Endodermal cell (in vitro differentiated cells): ENCODE measurements at regions not wholly inside any gene's neighbourhood (a gene's known extent, or its start where the extent isn't known, plus 50 kb on each side); places are given as distances from the start of the nearest gene placed in this dataset.

Experiments
- DNase-seq: peaks from one replicate; pipeline ENCODE4 v3.0.0-alpha.2; 2017
- H3K27ac ChIP-seq: 2 replicates; pipeline ENCODE4 v1.5.1; 2013; ENCODE audit warnings: mild to moderate bottlenecking, low read depth, low read length, moderate library complexity
- H3K27me3 ChIP-seq: 2 replicates; pipeline ENCODE4 v1.6.1; 2013; ENCODE audit warnings: mild to moderate bottlenecking, low read length, moderate library complexity; ENCODE audit not compliant: insufficient read depth, control insufficient read depth, poor library complexity, severe bottlenecking
- H3K36me3 ChIP-seq: 2 replicates; pipeline ENCODE4 v1.7.0; 2013; ENCODE audit warnings: mild to moderate bottlenecking, low read length, moderate library complexity; ENCODE audit not compliant: control insufficient read depth, insufficient read depth
- H3K4me1 ChIP-seq: one replicate; pipeline ENCODE4 v1.7.0; 2013; ENCODE audit warnings: low read length; ENCODE audit not compliant: control insufficient read depth, insufficient read depth
- H3K4me3 ChIP-seq: 2 replicates; pipeline ENCODE4 v1.5.1; 2013; ENCODE audit warnings: mild to moderate bottlenecking, low read length, moderate library complexity
- H3K9ac ChIP-seq: 2 replicates; pipeline ENCODE4 v1.6.1; 2013; ENCODE audit warnings: mild to moderate bottlenecking, low read length, moderate library complexity; ENCODE audit not compliant: poor library complexity, severe bottlenecking; ENCODE audit errors: extremely low read depth
- H3K9me3 ChIP-seq: 2 replicates; pipeline ENCODE4 v1.6.1; 2013; ENCODE audit warnings: mild to moderate bottlenecking, low read length, moderate library complexity; ENCODE audit not compliant: control insufficient read depth
- H3K27ac Mint-ChIP-seq: 2 replicates; pipeline ENCODE4 v1.8.0; 2020; ENCODE audit warnings: mixed read lengths
- H3K27me3 Mint-ChIP-seq: 2 replicates; pipeline ENCODE4 v1.8.0; 2021; ENCODE audit warnings: mild to moderate bottlenecking, mixed read lengths; ENCODE audit not compliant: insufficient read depth
- H3K36me3 Mint-ChIP-seq: 2 replicates; pipeline ENCODE4 v1.8.0; 2020; ENCODE audit warnings: low read depth, mixed read lengths
- H3K4me1 Mint-ChIP-seq: 2 replicates; pipeline ENCODE4 v1.8.0; 2020; ENCODE audit warnings: mixed read lengths
- H3K4me3 Mint-ChIP-seq: 2 replicates; pipeline ENCODE4 v1.8.0; 2020; ENCODE audit warnings: mild to moderate bottlenecking, moderate library complexity, mixed read lengths
- H3K9me3 Mint-ChIP-seq: 2 replicates; pipeline ENCODE4 v1.8.0; 2020; ENCODE audit warnings: mild to moderate bottlenecking, mixed read lengths
- WGBS, 2 experiments: methylation state at CpG; one replicate each; pipeline versions ENCODE4 v1.1.5 to v1.1.7; 2013; ENCODE audit warnings: missing lambda C conversion rate in 2 of 2, mixed read lengths in 1 of 2; ENCODE audit not compliant: insufficient coverage in 1 of 2, insufficient read length in 1 of 2; 5-methylcytosine and 5-hydroxymethylcytosine counted together
- TF ChIP-seq, protein P1 (sequence below): fragments of 200-600 bp; sonication (generic); conservative IDR thresholded peaks from 2 replicates; pipeline ENCODE4 v1.5.0; 2021; ENCODE audit warnings: antibody characterized with exemption, mild to moderate bottlenecking

- H3K27me3 ChIP-seq, result no peaks in the 10 kb centered on the region
- no peaks in the 10 kb centered on the region for H3K4me1 ChIP-seq
- H3K27ac Mint-ChIP-seq, result no peak overlapping the region
- no peak overlapping the region for H3K4me3 Mint-ChIP-seq
- no peaks in the 10 kb centered on the region for H3K27me3 Mint-ChIP-seq
- H3K36me3 Mint-ChIP-seq, result no peaks in the 10 kb centered on the region
- DNase-seq, result no peak
- TF ChIP-seq, protein P1, sequence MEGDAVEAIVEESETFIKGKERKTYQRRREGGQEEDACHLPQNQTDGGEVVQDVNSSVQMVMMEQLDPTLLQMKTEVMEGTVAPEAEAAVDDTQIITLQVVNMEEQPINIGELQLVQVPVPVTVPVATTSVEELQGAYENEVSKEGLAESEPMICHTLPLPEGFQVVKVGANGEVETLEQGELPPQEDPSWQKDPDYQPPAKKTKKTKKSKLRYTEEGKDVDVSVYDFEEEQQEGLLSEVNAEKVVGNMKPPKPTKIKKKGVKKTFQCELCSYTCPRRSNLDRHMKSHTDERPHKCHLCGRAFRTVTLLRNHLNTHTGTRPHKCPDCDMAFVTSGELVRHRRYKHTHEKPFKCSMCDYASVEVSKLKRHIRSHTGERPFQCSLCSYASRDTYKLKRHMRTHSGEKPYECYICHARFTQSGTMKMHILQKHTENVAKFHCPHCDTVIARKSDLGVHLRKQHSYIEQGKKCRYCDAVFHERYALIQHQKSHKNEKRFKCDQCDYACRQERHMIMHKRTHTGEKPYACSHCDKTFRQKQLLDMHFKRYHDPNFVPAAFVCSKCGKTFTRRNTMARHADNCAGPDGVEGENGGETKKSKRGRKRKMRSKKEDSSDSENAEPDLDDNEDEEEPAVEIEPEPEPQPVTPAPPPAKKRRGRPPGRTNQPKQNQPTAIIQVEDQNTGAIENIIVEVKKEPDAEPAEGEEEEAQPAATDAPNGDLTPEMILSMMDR, result no peak
- H3K9me3 ChIP-seq, result no peaks in the 10 kb centered on the region
- peaks cover 3% of the 10 kb centered on the region for H3K9me3 Mint-ChIP-seq
- 100% methylated on average over 1 of the region's 1 CpG; no CpG with 5 or more reads in 1 of the 2 experiments for WGBS, 2 experiments
- no peaks in the 10 kb centered on the region for H3K4me1 Mint-ChIP-seq
- no peaks in the 10 kb centered on the region for H3K36me3 ChIP-seq
- no peak overlapping the region for H3K27ac ChIP-seq
- H3K9ac ChIP-seq, result no peak overlapping the region
- H3K4me3 ChIP-seq, result no peak overlapping the region
Observed at GRCh38 chr17:70794738-70795137, 625.4 kb downstream of the KCNJ2 start.

- H3K9me3 Mint-ChIP-seq, result peaks cover 3% of the 10 kb centered on the region
- 90 to 93% methylated on average over 1 to 2 of the region's 2 CpGs for WGBS, 2 experiments
Observed at GRCh38 chr17:70795620-70796019, 626.3 kb downstream of the KCNJ2 start.

GRCh38 chr17:70796757-70797156, 627.4 kb downstream of the KCNJ2 start:
- H3K27ac Mint-ChIP-seq, result no peak overlapping the region
- Histone ChIP-seq H3K9ac (no peak overlapping the region), H3K4me1 (no peaks in the 10 kb centered on the region), H3K27ac (no peak overlapping the region), H3K4me3 (no peak overlapping the region), H3K27me3 (no peaks in the 10 kb centered on the region), H3K36me3 (no peaks in the 10 kb centered on the region), H3K9me3 (no peaks in the 10 kb centered on the region)
- peaks cover 3% of the 10 kb centered on the region for H3K9me3 Mint-ChIP-seq
- WGBS, 2 experiments, result 92 to 100% methylated on average over 3 to 4 of the region's 4 CpGs
- H3K4me1 Mint-ChIP-seq, result no peaks in the 10 kb centered on the region
- no peak for DNase-seq
- TF ChIP-seq, protein P1, result no peak
- no peak overlapping the region for H3K4me3 Mint-ChIP-seq
- no peaks in the 10 kb centered on the region for H3K27me3 Mint-ChIP-seq
- H3K36me3 Mint-ChIP-seq, result no peaks in the 10 kb centered on the region

More at GRCh38 chr17:70795620-70796019, 626.3 kb downstream of the KCNJ2 start:
- H3K27ac Mint-ChIP-seq, result no peak overlapping the region
- Histone ChIP-seq H3K4me1 (no peaks in the 10 kb centered on the region), H3K27me3 (no peaks in the 10 kb centered on the region), H3K9me3 (no peaks in the 10 kb centered on the region), H3K27ac (no peak overlapping the region), H3K36me3 (no peaks in the 10 kb centered on the region), H3K4me3 (no peak overlapping the region), H3K9ac (no peak overlapping the region)
- H3K36me3 Mint-ChIP-seq, result no peaks in the 10 kb centered on the region
- no peak for DNase-seq
- no peaks in the 10 kb centered on the region for H3K27me3 Mint-ChIP-seq
- H3K4me1 Mint-ChIP-seq, result no peaks in the 10 kb centered on the region
- TF ChIP-seq, protein P1, result no peak
- H3K4me3 Mint-ChIP-seq, result no peak overlapping the region
